ENCODE measurements at regions not wholly inside any gene's neighbourhood (a gene's known extent, or its start where the extent isn't known, plus 50 kb on each side); places are given as distances from the start of the nearest gene placed in this dataset.

- no peak for TF ChIP-seq CTCF (IDR thresholded peaks at IDR 0.05; ENCODE audit: insufficient read depth, low read depth, low read length, missing control alignments)
- no peak for DNase-seq (ENCODE audit: low read depth)
- no peak overlapping the region for H3K4me3 ChIP-seq (ENCODE audit: low read length)
Observed at GRCh38 chr4:156459584-156459983, 505.9 kb upstream of the CTSO start.

GRCh38 chr4:156456830-156457229, 503.2 kb upstream of the CTSO start:
- H3K4me3 ChIP-seq (ENCODE audit: low read length), result no peak overlapping the region
- no peak for DNase-seq (ENCODE audit: low read depth)
- no peak for TF ChIP-seq CTCF (IDR thresholded peaks at IDR 0.05; ENCODE audit: insufficient read depth, low read depth, low read length, missing control alignments)

GRCh38 chr4:156443488-156443887, 489.8 kb upstream of the CTSO start:
- DNase-seq (ENCODE audit: low read depth), result no peak
- TF ChIP-seq CTCF (IDR thresholded peaks at IDR 0.05; ENCODE audit: insufficient read depth, low read depth, low read length, missing control alignments), result no peak
- no peak overlapping the region for H3K4me3 ChIP-seq (ENCODE audit: low read length)

GRCh38 chr4:156442912-156443311, 489.2 kb upstream of the CTSO start:
- TF ChIP-seq CTCF (IDR thresholded peaks at IDR 0.05; ENCODE audit: insufficient read depth, low read depth, low read length, missing control alignments), result no peak
- DNase-seq (ENCODE audit: low read depth), result no peak

GRCh38 chr4:156439576-156440200, 486.0 kb upstream of the CTSO start:
- no peak for DNase-seq (ENCODE audit: low read depth)
- no peak overlapping the region for H3K4me3 ChIP-seq (ENCODE audit: low read length)
- no peak for TF ChIP-seq CTCF (IDR thresholded peaks at IDR 0.05; ENCODE audit: insufficient read depth, low read depth, low read length, missing control alignments)

More at GRCh38 chr4:156442912-156443311, 489.2 kb upstream of the CTSO start:
- H3K4me3 ChIP-seq (ENCODE audit: low read length), result no peak overlapping the region

GRCh38 chr4:156437666-156438065, 484.0 kb upstream of the CTSO start:
- no peak overlapping the region for H3K4me3 ChIP-seq (ENCODE audit: low read length)
- no peak for TF ChIP-seq CTCF (IDR thresholded peaks at IDR 0.05; ENCODE audit: insufficient read depth, low read depth, low read length, missing control alignments)
- no peak for DNase-seq (ENCODE audit: low read depth)

- TF ChIP-seq CTCF (IDR thresholded peaks at IDR 0.05; ENCODE audit: insufficient read depth, low read depth, low read length, missing control alignments), result no peak
Observed at GRCh38 chr4:156422576-156422975, 468.9 kb upstream of the CTSO start.

More at GRCh38 chr4:156422576-156422975, 468.9 kb upstream of the CTSO start:
- H3K4me3 ChIP-seq (ENCODE audit: low read length), result no peak overlapping the region
- DNase-seq (ENCODE audit: low read depth), result no peak

Measured in epithelial cell of esophagus (primary cell).